Gastrocnemius medialis (tissue), 4 donors: ENCODE measurements at regions not wholly inside any gene's neighbourhood (a gene's known extent, or its start where the extent isn't known, plus 50 kb on each side); places are given as distances from the start of the nearest gene placed in this dataset.

Experiments
- ATAC-seq, 2 donors: fragments of 150-250 bp; one replicate each; pipeline ENCODE4 v1.9.1; 2016
- DNase-seq, 2 donors: peaks; one replicate each; pipeline ENCODE4 v3.0.0-alpha.2; 2019
- H3K27ac ChIP-seq, 4 donors: fragments of 200-600 bp; sonication (generic); 1 replicate in 1 of 4; 2 replicates in 3 of 4; pipeline ENCODE4 v1.5.1; 2016 to 2018; ENCODE audit warnings: mild to moderate bottlenecking in 2 of 4, moderate library complexity in 1 of 4
- H3K27me3 ChIP-seq, 3 donors: fragments of 200-600 bp; sonication (generic) in 2 of 3; 1 replicate in 1 of 3; 2 replicates in 2 of 3; pipeline versions ENCODE4 v1.5.1 to v1.6.0; 2016 to 2019; ENCODE audit warnings: mild to moderate bottlenecking in 1 of 3, moderate library complexity in 1 of 3
- H3K36me3 ChIP-seq, 2 donors: fragments of 200-600 bp; sonication (generic) in 1 of 2; one replicate each; pipeline ENCODE4 v1.5.1; 2017 to 2018
- H3K4me1 ChIP-seq, 2 donors: fragments of 200-600 bp; sonication (generic) in 1 of 2; one replicate each; pipeline ENCODE4 v1.5.1; 2016 to 2017; ENCODE audit warnings: mild to moderate bottlenecking in 2 of 2
- H3K4me3 ChIP-seq, 4 donors: fragments of 200-600 bp; sonication (generic) in 3 of 4; 1 replicate in 1 of 4; 2 replicates in 3 of 4; pipeline ENCODE4 v1.5.1; 2016 to 2019; ENCODE audit warnings: mild to moderate bottlenecking in 2 of 4
- H3K9me3 ChIP-seq, 3 donors: fragments of 200-600 bp; sonication (generic) in 2 of 3; 1 replicate in 1 of 3; 2 replicates in 2 of 3; pipeline ENCODE4 v1.5.1; 2016 to 2019
- CTCF ChIP-seq, 5 experiments: fragments of 450-650 bp in 3 of 5; fragments of 200-600 bp in 2 of 5; sonication (generic) in 2 of 5; IDR thresholded peaks in 4 of 5; conservative IDR thresholded peaks in 1 of 5; 1 replicate in 4 of 5; 2 replicates in 1 of 5; pipeline ENCODE4 v1.5.1; 2016 to 2019; ENCODE audit warnings: antibody characterized with exemption in 5 of 5, mild to moderate bottlenecking in 3 of 5, moderate library complexity in 3 of 5
- POLR2A ChIP-seq, 2 donors: fragments of 450-650 bp; IDR thresholded peaks; one replicate each; pipeline ENCODE4 v1.6.1; 2017; ENCODE audit warnings: antibody characterized with exemption in 2 of 2, mild to moderate bottlenecking in 2 of 2, moderate library complexity in 2 of 2
- in situ Hi-C, 4 donors: fragments of 200-750 bp; cut with MboI; loops; one replicate each; pipeline versions ENCODE4 v1.15.0 to v1.8.0; 2017; ENCODE audit warnings: low sequenced_read_pairs in 4 of 4
- intact Hi-C: fragments of 100-400 bp; cut with DNase I; formaldehyde crosslinking; loops from one replicate; pipeline ENCODE4 v1.15.1; 2023; ENCODE audit warnings: low total_unique reads

- H3K27me3 ChIP-seq, result no peaks in the 10 kb centered on the region
- in situ Hi-C loops, result no loop called here
- ATAC-seq (no peak), DNase-seq (no peak)
- no peak overlapping the region for H3K27ac ChIP-seq
- H3K4me3 ChIP-seq, result no peak overlapping the region
- no peaks in the 10 kb centered on the region for H3K4me1 ChIP-seq
- no peaks in the 10 kb centered on the region for H3K36me3 ChIP-seq
- H3K9me3 ChIP-seq, result no peaks in the 10 kb centered on the region
- no peak for TF ChIP-seq CTCF (IDR thresholded peaks at IDR 0.05 in 4 of 5, conservative IDR thresholded peaks at IDR 0.05 in 1 of 5)
- TF ChIP-seq POLR2A (IDR thresholded peaks at IDR 0.05), result no peak
- intact Hi-C loops, result no loop called here
Measured at GRCh38 chr6:82704045-82704444, 340.4 kb downstream of the TPBG start.

- Histone ChIP-seq H3K4me1 (no peaks in the 10 kb centered on the region), H3K36me3 (no peaks in the 10 kb centered on the region), H3K27ac (no peak overlapping the region), H3K4me3 (no peak overlapping the region), H3K27me3 (no peaks in the 10 kb centered on the region), H3K9me3 (no peaks in the 10 kb centered on the region)
- ATAC-seq (no peak), DNase-seq (no peak)
- intact Hi-C loops, result no loop called here
- TF ChIP-seq POLR2A (IDR thresholded peaks at IDR 0.05) (no peak), CTCF (IDR thresholded peaks at IDR 0.05 in 4 of 5, conservative IDR thresholded peaks at IDR 0.05 in 1 of 5) (no peak)
- in situ Hi-C loops, result no loop called here
Measured at GRCh38 chr6:82705579-82705978, 342.0 kb downstream of the TPBG start.

- ATAC-seq (peak; percentile 71 to 74), DNase-seq (peak in 1 of 2 donors; percentile 13)
- TF ChIP-seq CTCF (IDR thresholded peaks at IDR 0.05 in 4 of 5, conservative IDR thresholded peaks at IDR 0.05 in 1 of 5) (no peak), POLR2A (IDR thresholded peaks at IDR 0.05) (no peak)
- Histone ChIP-seq H3K36me3 (no peaks in the 10 kb centered on the region), H3K27me3 (no peaks in the 10 kb centered on the region), H3K4me3 (no peak overlapping the region), H3K9me3 (no peaks in the 10 kb centered on the region), H3K27ac (peak overlapping the region; percentile 3 to 24 (median 16)), H3K4me1 (peaks cover 0 to 11% of the 10 kb centered on the region in 2 donors)
- intact Hi-C loops (no loop called here), in situ Hi-C loops (no loop called here)
Measured at GRCh38 chr6:82711105-82711827, 347.6 kb downstream of the TPBG start.

- no peak overlapping the region for H3K4me3 ChIP-seq
- H3K27ac ChIP-seq, result peak overlapping the region; percentile 3 to 24 (median 16)
- no peaks in the 10 kb centered on the region for H3K36me3 ChIP-seq
- in situ Hi-C loops (no loop called here), intact Hi-C loops (no loop called here)
- no peaks in the 10 kb centered on the region for H3K27me3 ChIP-seq
- peak; percentile 5 to 52 for DNase-seq
- H3K9me3 ChIP-seq, result no peaks in the 10 kb centered on the region
- no peak for TF ChIP-seq POLR2A (IDR thresholded peaks at IDR 0.05)
- peak; percentile 67 to 77 for ATAC-seq
- H3K4me1 ChIP-seq, result peaks cover 0 to 11% of the 10 kb centered on the region in 2 donors
Measured at GRCh38 chr6:82711971-82712370, 348.4 kb downstream of the TPBG start.

GRCh38 chr6:82712389-82712788 lies 348.8 kb downstream of the TPBG start:
- H3K4me1 ChIP-seq, result peaks cover 0 to 11% of the 10 kb centered on the region in 2 donors
- DNase-seq (no peak), ATAC-seq (no peak)
- H3K9me3 ChIP-seq, result no peaks in the 10 kb centered on the region
- intact Hi-C loops (no loop called here), in situ Hi-C loops (no loop called here)
- H3K4me3 ChIP-seq, result no peak overlapping the region
- H3K27me3 ChIP-seq, result no peaks in the 10 kb centered on the region
- TF ChIP-seq CTCF (IDR thresholded peaks at IDR 0.05 in 4 of 5, conservative IDR thresholded peaks at IDR 0.05 in 1 of 5) (no peak), POLR2A (IDR thresholded peaks at IDR 0.05) (no peak)
- no peak overlapping the region for H3K27ac ChIP-seq
- H3K36me3 ChIP-seq, result no peaks in the 10 kb centered on the region
